Fibroblast of pulmonary artery (primary cell): ENCODE measurements at regions not wholly inside any gene's neighbourhood (a gene's known extent, or its start where the extent isn't known, plus 50 kb on each side); places are given as distances from the start of the nearest gene placed in this dataset.

Source experiments
- DNase-seq: peaks from one replicate; pipeline ENCODE4 v3.0.0-alpha.2; 2010; ENCODE audit warnings: low read depth
- H3K4me3 ChIP-seq: replicated peaks from 2 replicates; pipeline ENCODE4 v1.5.1; 2011; ENCODE audit warnings: low read depth, mild to moderate bottlenecking, control low read depth, low read length, moderate library complexity
- TF ChIP-seq, protein P1 (sequence below): IDR thresholded peaks from 2 replicates; pipeline ENCODE4 v1.5.1; 2011; ENCODE audit warnings: mild to moderate bottlenecking, control low read depth, low read length, inconsistent platforms; ENCODE audit errors: missing control alignments

DNA sequence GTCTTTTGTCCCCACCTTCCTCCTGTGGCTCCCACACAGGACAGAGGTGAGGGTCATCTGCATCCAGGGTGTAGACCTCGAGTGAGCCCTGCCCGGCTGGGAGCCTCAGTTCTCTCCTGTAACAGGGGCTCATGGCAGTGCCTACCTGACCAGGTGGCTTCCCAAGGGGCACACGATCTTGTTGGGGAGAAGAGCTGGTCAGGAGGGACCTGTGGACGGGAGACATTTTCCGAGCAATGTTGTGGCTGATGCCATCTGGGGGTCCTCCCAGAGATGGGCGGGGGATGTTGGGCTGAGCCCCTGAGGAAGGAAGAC lies 51.9 kb downstream of the CEBPB start:
- no peak overlapping the region for H3K4me3 ChIP-seq
- no peak for DNase-seq
- TF ChIP-seq, protein P1, sequence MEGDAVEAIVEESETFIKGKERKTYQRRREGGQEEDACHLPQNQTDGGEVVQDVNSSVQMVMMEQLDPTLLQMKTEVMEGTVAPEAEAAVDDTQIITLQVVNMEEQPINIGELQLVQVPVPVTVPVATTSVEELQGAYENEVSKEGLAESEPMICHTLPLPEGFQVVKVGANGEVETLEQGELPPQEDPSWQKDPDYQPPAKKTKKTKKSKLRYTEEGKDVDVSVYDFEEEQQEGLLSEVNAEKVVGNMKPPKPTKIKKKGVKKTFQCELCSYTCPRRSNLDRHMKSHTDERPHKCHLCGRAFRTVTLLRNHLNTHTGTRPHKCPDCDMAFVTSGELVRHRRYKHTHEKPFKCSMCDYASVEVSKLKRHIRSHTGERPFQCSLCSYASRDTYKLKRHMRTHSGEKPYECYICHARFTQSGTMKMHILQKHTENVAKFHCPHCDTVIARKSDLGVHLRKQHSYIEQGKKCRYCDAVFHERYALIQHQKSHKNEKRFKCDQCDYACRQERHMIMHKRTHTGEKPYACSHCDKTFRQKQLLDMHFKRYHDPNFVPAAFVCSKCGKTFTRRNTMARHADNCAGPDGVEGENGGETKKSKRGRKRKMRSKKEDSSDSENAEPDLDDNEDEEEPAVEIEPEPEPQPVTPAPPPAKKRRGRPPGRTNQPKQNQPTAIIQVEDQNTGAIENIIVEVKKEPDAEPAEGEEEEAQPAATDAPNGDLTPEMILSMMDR: no peak

DNA sequence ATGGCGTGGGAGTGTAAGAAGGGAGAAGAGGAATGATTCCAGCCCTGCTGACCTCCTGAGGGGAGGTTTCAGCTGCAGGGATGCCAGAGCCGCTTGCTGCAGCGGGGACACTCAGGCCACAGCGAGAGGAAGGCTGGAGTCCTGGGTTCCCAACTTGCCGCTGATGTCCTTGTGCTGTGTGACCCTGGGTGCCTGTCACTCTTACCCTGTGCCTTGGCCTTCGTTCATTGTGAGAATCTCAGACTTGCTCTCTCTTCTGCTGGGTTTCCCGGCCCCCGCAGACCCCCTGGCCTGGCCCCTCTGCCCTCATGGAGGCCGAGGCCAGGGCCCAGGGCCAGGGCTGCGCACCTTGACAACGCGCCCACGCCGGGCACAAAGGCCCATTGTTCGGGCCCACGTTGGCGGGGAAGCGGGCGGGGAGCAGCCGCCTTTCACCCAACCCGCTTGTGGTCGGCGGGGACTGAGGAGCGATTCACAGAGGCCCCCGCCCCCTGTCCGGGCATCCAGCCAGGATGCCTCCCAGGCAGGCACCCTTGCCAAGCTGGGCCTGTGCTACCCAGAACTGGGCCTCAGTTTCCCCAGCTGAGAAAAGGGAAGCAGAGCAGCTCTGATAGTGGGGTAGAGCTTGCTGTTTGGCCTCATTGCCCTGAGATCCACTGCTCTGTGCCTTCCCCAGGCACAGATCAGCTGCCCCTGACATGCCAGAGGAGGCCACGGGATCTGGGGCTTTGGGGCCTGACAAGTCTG lies 52.4 kb downstream of the CEBPB start:
- TF ChIP-seq, protein P1: no peak
- peak; percentile 59 for DNase-seq

GRCh38 chr20:50243610-50244351 lies 53.2 kb downstream of the CEBPB start:
- TF ChIP-seq, protein P1: no peak
- DNase-seq: no peak
- no peak overlapping the region for H3K4me3 ChIP-seq

More for the DNA sequence above, 52.4 kb downstream of the CEBPB start:
- no peak overlapping the region for H3K4me3 ChIP-seq

DNA sequence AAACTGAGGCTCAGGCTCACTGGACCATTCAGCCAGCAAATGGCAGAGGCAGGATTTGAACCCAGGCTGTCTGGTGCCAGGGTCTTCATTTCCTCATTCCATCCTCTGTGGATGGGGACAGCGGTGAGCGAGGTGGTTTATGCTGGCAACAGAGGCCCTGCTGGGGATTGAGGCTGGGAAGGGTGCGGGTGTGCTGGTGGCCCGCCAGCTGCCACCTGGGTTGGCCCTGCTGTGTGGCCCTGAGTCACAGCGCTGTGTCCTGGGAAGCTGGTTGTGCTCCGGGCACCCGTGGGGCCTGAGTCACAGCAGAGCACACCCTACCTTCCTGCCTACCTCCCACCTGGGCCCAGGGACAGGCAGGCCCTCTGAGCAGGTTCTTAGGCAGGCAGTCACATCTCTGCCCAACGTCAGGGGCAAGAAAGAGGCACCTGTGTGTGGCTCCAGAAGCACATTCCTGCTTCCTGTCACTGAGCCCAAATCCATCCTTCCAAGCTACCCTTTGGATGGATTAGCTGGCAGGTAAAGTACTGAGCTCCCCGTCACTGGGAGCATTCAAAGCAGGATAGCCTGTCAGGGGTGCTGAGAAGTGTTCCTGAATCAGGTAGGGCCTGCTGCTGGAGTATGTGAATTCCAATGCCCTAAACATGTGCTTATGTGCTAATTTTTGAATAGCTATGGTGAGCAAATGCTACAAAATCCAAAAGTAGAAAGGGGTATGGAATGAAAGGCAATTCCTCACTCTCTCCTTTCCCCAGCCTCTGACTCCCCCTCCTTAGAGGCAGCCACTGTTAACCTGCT lies 53.9 kb downstream of the CEBPB start:
- no peak for DNase-seq
- no peak overlapping the region for H3K4me3 ChIP-seq
- TF ChIP-seq, protein P1: no peak

GRCh38 chr20:50245498-50246366 lies 55.1 kb downstream of the CEBPB start:
- TF ChIP-seq, protein P1: no peak
- DNase-seq: peak; percentile 77
- H3K4me3 ChIP-seq: no peak overlapping the region
